NOMO-1 treated with DMSO at 0.1 percent for 48 hours (cell line): ENCODE measurements at regions not wholly inside any gene's neighbourhood (a gene's known extent, or its start where the extent isn't known, plus 50 kb on each side); places are given as distances from the start of the nearest gene placed in this dataset.
"Not testable (repeated sequence)": the region's sequence is repeated elsewhere in the genome, so short reads cannot be mapped to it uniquely, and the experiment has no call there.

Source experiments
- DNase-seq: peaks from one replicate; lab custom pipeline; 2025; ENCODE audit not compliant: unreplicated experiment; lab: John Stamatoyannopoulos, UW

DNA sequence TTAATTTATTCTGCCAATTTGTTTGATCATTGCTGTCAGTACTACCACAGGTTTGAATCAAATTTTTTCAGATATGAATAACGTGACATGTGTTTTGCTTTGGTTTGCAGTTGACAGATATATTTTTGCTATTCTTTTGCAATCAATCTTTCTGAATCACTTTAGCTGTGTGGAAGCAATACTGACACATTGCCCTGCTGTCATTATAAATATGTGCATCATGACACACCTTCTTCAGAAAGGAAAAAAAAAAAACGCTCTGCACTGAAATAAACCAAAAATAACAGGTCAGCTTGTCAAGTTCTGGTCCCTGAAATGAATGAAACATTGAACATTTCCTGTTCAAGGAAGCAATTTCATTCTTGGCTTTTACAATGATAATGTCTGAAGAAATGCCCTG is 93.8 kb upstream of the FAM13C start:
- DNase-seq, result no peak

DNA sequence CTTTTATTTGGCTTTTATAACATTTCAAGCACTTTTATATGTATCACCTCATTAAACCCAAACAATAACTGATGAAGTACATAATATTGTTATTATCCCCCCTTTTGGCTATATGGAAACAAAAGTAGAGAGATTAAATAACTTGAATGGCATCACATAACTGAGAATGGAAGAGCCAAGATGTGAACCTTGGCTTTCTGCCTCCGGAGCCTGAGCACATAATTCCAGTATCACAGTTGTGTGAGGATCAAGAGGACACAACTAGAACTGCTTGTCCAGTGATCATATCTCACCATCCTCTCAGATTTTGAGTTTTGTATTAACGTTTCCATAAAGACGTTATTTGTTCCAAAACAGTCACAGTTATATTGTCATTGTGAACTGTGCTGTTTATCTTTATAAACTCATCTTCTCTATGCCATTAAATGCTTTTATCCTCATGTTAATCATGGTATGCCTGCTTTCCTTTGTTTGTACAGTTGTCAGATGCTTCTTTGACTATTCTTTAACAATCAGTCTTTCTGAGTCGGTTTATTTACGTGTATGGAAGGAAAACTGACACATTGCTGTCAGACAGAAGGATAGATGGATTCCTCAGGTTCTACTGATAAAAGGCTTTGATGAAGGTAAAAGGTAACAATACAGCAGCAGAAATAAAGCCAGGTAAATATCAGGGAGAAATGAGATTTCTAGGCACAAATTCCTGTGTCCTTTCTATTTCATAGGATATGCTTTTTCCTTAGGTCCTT is 92.0 kb upstream of the FAM13C start:
- DNase-seq, result no peak

DNA sequence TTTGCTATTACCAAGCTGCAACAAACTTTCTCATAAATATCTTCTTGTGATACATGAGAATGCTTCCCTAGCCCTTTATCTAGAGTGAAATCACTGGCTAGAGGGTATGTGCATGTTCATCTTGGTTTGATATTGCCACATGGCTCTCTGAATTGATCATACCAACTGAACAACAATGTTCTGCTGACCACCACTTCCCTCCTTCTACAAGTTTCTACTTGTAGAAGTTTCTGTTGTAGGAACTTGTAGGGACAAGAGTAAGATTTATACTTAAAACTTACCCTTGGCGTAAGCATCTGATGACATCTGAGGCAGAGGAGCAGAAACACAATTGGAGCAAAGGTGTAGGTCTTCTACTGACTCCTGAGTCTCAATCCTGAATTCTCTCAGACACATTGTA is 86.3 kb upstream of the FAM13C start:
- DNase-seq, result no peak

DNA sequence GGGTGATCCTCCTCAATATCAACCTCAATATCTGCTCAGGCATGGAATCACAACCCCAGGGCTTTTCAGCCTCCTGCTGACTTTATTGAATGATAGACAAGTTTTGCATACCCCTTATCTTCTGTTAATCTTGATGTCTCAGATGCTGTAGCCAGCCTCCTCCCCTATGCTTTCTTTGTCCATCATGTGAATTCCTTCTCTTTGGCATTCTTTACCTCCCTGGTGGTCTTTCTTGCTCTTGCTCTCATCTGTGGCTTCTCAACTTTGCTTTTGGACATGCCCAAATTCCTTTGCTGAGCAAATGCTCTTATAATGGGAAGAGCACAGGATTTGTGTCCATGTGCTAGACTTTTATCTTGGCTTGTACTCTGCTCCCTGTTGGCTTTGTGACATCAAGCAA is 73.4 kb upstream of the FAM13C start:
- no peak for DNase-seq

DNA sequence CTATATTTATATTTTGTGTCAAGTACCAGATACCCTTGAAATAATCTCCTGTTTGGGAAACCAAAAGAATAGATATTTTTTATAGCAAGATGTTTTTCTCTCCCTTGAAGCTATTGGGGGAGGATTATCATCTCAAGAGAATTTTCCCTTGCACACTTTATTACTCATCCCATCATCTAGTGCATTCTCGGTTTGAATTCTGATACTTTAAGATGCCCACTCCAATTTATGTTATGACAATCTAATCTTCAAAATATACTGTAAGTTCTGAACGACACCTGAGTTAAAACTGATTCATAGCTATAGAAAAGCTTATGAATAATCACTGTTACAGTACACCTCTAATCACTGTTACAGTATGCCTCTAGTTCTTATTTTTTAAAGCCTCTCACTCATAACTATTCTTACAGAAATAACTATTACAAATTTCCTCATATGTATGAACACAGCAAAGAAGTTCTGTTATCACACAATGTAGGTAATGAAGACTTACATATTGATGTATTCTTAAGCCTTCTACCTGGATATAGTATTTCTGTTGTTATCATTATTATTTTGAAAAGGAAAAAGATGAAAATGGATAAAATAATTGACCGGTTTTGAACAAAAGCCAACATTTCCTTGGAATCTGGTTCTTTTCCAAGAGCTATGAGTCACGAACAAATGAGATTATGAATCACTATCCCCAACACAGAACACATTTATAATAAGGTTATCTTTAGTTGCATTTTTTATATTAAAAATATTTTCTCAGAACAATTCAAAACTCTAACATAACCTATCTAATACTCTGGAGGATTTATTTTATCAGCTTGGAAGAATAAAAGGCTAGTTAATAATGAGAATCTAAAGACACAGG is 72.3 kb upstream of the FAM13C start:
- DNase-seq, result no peak

DNA sequence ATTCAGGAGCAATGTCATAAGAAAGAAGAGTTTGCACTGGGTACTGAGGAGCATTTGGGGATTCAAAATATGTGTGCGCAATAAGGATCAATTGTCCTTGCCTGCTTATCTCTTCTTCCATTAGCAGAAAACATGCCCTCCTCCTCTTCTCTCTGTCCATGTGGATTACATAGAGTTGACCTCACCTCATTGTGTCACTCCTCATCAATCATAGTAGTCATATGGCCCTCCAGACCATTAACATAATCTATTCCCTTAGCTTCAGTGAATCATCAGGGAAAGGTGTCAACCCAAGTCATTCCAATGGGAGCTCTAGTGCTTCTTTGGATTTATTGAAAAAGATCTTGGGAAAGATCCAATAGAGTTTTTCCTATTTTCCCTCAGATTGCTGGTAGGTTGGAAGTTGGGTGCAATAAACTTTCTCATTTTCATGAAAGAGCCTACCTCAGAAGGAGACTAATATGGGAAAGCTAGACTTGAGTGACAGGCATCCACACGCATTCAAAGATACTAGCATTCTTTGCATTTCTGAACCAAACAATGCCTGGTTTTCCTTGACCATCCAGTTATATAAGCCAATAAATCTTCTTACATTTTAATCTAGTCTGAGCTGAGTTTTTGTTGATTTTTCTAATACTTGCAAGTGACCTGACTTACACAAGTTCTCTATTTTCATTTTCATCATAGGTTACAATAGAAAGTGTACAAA is 71.5 kb upstream of the FAM13C start:
- DNase-seq, result no peak

DNA sequence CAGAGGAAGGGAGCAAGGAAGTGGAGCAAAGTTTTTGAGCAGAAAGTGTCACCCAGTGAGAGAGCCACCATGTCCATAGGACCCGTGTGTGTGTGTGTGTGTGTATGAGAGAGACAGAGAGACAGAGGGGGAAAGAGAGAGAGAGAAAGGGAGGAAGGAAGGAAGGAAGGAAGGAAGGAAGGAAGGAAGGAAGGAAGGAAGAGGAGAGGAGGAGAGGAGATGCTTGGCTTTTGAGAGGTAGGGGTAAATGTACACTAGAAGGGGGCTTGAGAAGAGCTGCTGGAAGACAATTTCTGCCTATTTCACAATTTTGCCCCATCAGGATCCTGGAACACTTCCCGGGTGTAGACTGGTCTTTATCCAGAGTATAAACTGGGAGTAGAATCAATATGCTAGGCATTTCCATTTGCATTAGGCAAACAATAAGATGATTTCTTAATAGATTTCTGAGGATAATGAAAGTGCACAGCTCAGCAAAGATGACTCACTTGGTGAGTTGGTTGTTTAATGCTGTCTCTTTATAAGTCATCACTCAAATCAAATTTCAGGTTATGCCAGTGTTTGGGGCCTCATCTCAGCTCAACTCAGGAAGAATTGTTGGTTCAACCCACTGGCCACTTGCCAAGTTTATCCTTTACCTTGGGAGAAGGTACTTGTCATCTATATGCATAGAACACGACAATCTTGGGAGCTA is 70.0 kb upstream of the FAM13C start:
- DNase-seq, result no peak

DNA sequence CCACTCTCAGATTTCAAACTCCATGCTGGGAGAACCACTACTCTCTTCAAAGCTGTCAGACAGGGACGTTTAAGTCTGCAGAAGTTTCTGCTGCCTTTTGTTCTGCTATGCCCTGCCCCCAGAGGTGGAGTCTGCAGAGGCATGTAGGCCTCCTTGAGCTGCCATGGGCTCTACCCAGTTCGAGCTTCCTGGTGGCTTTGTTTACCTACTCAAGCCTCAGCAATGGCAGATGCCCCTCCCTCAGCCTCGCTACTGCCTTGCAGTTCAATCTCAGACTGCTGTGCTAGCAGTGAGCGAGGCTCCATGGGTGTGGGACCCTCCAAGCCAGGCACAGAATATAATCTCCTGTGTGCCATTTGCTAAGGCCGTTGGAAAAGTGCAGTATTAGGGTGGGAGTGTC is 51.4 kb upstream of the FAM13C start:
- DNase-seq, result not testable (repeated sequence)
